Activated CD4-positive, alpha-beta T cell treated with anti-CD3 and anti-CD28 coated beads for 36 hours (primary cell): ENCODE measurements at regions not wholly inside any gene's neighbourhood (a gene's known extent, or its start where the extent isn't known, plus 50 kb on each side); places are given as distances from the start of the nearest gene placed in this dataset.
"Not testable (repeated sequence)": the region's sequence is repeated elsewhere in the genome, so short reads cannot be mapped to it uniquely, and the experiment has no call there.

Experiments
- ATAC-seq: fragments of 200-7000 bp; cut with Tn5 transposase; one replicate; pipeline ENCODE4 v1.10.0; 2021; ENCODE audit warnings: mild to moderate bottlenecking, moderate library complexity
- CTCF ChIA-PET: fragments of 350-600 bp; sonication (Branson Sonifier 250); formaldehyde crosslinking; loops from one replicate; lab custom pipeline; 2021; ENCODE audit warnings: antibody characterized with exemption; lab: Charles Lee
- POLR2A ChIA-PET: fragments of 350-600 bp; sonication (Branson Sonifier 250); formaldehyde crosslinking; loops from one replicate; lab custom pipeline; 2021; ENCODE audit warnings: antibody characterized with exemption, inconsistent platforms; lab: Charles Lee
- DNase-seq: peaks from one replicate; pipeline ENCODE4 v3.0.0-alpha.2; 2020
- H3K27ac Mint-ChIP-seq: one replicate; pipeline ENCODE4 v1.8.0; 2021; ENCODE audit warnings: mixed read lengths
- H3K27me3 Mint-ChIP-seq: one replicate; pipeline ENCODE4 v1.8.0; 2021; ENCODE audit warnings: mixed read lengths
- H3K36me3 Mint-ChIP-seq: one replicate; pipeline ENCODE4 v1.8.0; 2021; ENCODE audit warnings: low read depth, mixed read lengths
- H3K4me1 Mint-ChIP-seq: one replicate; pipeline ENCODE4 v1.8.0; 2021; ENCODE audit warnings: mixed read lengths
- H3K4me3 Mint-ChIP-seq: one replicate; pipeline ENCODE4 v1.8.0; 2021; ENCODE audit warnings: mild to moderate bottlenecking, moderate library complexity, mixed read lengths
- H3K9me3 Mint-ChIP-seq: one replicate; pipeline ENCODE4 v1.8.0; 2021; ENCODE audit warnings: low read depth, mixed read lengths
- intact Hi-C, 2 experiments: fragments of 100-400 bp; cut with DNase I in 1 of 2; cut with micrococcal nuclease in 1 of 2; formaldehyde crosslinking; loops; one replicate each; pipeline versions ENCODE4 v1.14.2 to v1.15.1; 2022 to 2024; cut with DNase I, micrococcal nuclease

DNA sequence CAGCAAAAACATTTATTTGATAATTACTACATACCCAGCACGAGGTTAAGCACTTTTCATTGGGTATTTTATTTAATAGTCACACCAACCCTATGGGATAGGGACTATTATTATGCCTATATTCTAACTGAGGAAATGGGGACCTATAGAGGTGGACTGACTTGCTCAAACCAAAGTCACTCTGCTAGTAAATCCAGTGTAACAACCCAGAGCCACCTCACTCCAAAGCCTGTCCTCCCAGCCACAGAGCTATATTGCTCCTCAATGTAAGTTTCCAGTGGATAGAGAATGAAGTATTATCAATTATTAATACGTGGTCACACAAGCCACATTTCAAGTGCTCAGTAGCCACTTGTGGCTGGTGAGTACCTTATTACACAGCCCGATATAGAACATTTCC is 97.5 kb downstream of the RGS2 start:
- CTCF ChIA-PET: no interaction called here
- POLR2A ChIA-PET: no interaction called here

GRCh38 chr1:192907545-192908243 is 98.9 kb downstream of the RGS2 start:
- Mint-ChIP-seq H3K4me1 (peaks cover 6% of the 10 kb centered on the region), H3K36me3 (no peaks in the 10 kb centered on the region), H3K9me3 (peaks cover 3% of the 10 kb centered on the region), H3K27me3 (no peaks in the 10 kb centered on the region), H3K4me3 (no peak overlapping the region), H3K27ac (no peak overlapping the region)
- ATAC-seq (no peak), DNase-seq (no peak)
- CTCF ChIA-PET: interaction anchor here (0.7 to 1.0 kb wide), 2 partner anchors 9 to 41 kb away, joined by 3 to 4 read pairs; no protein-coding TSS in a partner anchor
- intact Hi-C loops: no loop called here
- POLR2A ChIA-PET: no interaction called here

More for the DNA sequence above, 97.5 kb downstream of the RGS2 start:
- ATAC-seq (no peak), DNase-seq (no peak)
- Mint-ChIP-seq H3K27ac (no peak overlapping the region), H3K4me3 (no peak overlapping the region), H3K4me1 (peaks cover 6% of the 10 kb centered on the region), H3K36me3 (no peaks in the 10 kb centered on the region), H3K9me3 (peaks cover 3% of the 10 kb centered on the region), H3K27me3 (no peaks in the 10 kb centered on the region)
- intact Hi-C loops: no loop called here

GRCh38 chr1:192911896-192912656 is 103.2 kb downstream of the RGS2 start:
- H3K27me3 Mint-ChIP-seq, H3K36me3 Mint-ChIP-seq, H3K9me3 Mint-ChIP-seq, H3K27ac Mint-ChIP-seq, CTCF ChIA-PET, H3K4me1 Mint-ChIP-seq, POLR2A ChIA-PET, ATAC-seq, intact Hi-C loops, H3K4me3 Mint-ChIP-seq, DNase-seq: not testable (repeated sequence)

GRCh38 chr1:192913683-192914082 is 104.8 kb downstream of the RGS2 start:
- DNase-seq (peak; percentile 19), ATAC-seq (peak; percentile 36)
- Mint-ChIP-seq H3K27ac (no peak overlapping the region), H3K27me3 (no peaks in the 10 kb centered on the region), H3K36me3 (no peaks in the 10 kb centered on the region), H3K4me1 (peaks cover 3% of the 10 kb centered on the region), H3K9me3 (peaks cover 3% of the 10 kb centered on the region), H3K4me3 (no peak overlapping the region)
- ChIA-PET CTCF (no interaction called here), POLR2A (no interaction called here)
- intact Hi-C loops: no loop called here

DNA sequence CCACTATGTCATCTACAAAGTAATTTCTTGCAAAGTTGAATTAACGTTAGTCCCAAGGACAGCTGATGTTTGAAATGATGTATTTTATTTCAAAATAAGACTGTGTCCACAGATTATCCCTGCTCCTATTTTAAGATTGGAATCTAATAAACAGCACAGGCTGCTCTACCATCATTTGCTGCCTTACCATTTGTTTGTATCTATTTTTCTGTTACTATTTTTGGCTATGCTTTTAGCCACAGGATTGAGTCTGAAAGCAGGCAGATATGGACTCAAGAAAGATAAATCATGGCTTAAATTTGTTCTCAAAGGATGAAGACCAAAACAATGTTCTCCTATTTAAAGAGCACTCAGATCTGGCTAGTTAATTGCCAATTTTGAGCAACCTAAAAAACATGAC is 105.3 kb downstream of the RGS2 start:
- CTCF ChIA-PET: interaction anchor here (0.5 to 0.6 kb wide), 2 partner anchors 20 to 88 kb away, joined by 3 read pairs; no protein-coding TSS in a partner anchor
- ATAC-seq: no peak
- no peaks in the 10 kb centered on the region for H3K36me3 Mint-ChIP-seq
- intact Hi-C loops: no loop called here
- H3K27ac Mint-ChIP-seq: no peak overlapping the region
- POLR2A ChIA-PET: no interaction called here
- H3K4me3 Mint-ChIP-seq: no peak overlapping the region
- H3K4me1 Mint-ChIP-seq: peaks cover 3% of the 10 kb centered on the region
- H3K9me3 Mint-ChIP-seq: peaks cover 3% of the 10 kb centered on the region
- DNase-seq: no peak
- no peaks in the 10 kb centered on the region for H3K27me3 Mint-ChIP-seq

DNA sequence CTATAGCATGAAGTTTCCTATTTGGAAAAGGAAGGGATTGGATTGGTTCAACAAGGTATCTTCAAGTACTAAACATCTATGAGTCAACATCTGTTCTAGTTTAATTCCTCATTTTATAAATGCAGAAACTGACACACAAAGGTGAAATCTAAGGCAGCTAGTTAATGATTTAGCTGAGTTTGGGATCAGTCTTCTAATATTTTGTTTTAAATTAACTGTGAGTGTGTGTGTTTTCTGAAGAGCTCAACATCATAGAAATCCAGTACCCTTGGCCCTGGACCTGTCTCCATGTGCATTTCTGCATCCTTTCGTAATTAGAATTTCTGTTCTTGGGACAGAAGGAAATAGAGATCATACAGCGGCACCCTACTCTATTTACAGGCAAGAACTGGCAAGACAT is 105.9 kb downstream of the RGS2 start:
- intact Hi-C loops: no loop called here
- H3K9me3 Mint-ChIP-seq: peaks cover 2% of the 10 kb centered on the region
- ATAC-seq: no peak
- H3K36me3 Mint-ChIP-seq: no peaks in the 10 kb centered on the region
- POLR2A ChIA-PET: no interaction called here
- CTCF ChIA-PET: interaction anchor here (0.5 to 0.6 kb wide), 2 partner anchors 19 to 88 kb away, joined by 3 read pairs; no protein-coding TSS in a partner anchor
- DNase-seq: no peak
- H3K27ac Mint-ChIP-seq: no peak overlapping the region
- H3K4me1 Mint-ChIP-seq: peaks cover 3% of the 10 kb centered on the region
- H3K27me3 Mint-ChIP-seq: no peaks in the 10 kb centered on the region
- H3K4me3 Mint-ChIP-seq: no peak overlapping the region

DNA sequence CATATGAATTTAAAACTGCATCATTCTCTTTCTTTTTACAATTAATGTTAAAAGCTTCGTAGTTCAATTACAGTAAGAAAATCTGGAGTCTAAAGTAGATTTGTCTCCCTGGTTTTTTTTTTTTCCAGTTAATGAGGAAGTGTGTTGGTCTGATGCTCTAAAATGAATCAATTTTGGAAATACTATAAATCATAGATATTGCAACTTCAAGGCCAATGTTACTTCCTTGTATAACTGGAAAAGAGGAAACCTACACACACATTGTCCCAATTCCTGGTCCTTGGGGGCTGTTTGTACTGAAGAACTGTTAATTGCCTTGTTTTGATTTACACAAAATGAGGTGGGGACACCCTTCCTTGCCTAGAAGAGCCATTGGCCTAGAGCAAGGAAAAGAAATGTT is 107.2 kb downstream of the RGS2 start:
- ATAC-seq (no peak), DNase-seq (no peak)
- Mint-ChIP-seq H3K27me3 (no peaks in the 10 kb centered on the region), H3K4me1 (peaks cover 3% of the 10 kb centered on the region), H3K27ac (no peak overlapping the region), H3K36me3 (no peaks in the 10 kb centered on the region), H3K9me3 (no peaks in the 10 kb centered on the region), H3K4me3 (no peak overlapping the region)
- CTCF ChIA-PET: no interaction called here
- POLR2A ChIA-PET: no interaction called here
- intact Hi-C loops: no loop called here

- no peak overlapping the region for H3K4me3 Mint-ChIP-seq
- no peaks in the 10 kb centered on the region for H3K27me3 Mint-ChIP-seq
- DNase-seq (no peak), ATAC-seq (no peak)
- H3K36me3 Mint-ChIP-seq: no peaks in the 10 kb centered on the region
- H3K27ac Mint-ChIP-seq: no peak overlapping the region
- POLR2A ChIA-PET: no interaction called here
- intact Hi-C loops: no loop called here
- no peaks in the 10 kb centered on the region for H3K9me3 Mint-ChIP-seq
- CTCF ChIA-PET: interaction anchor here (1.0 kb wide), 1 partner anchor 22 kb away, joined by 3 read pairs; no protein-coding TSS in a partner anchor
- H3K4me1 Mint-ChIP-seq: peaks cover 3% of the 10 kb centered on the region
These were observed 109.4 kb downstream of the RGS2 start for GRCh38 chr1:192918259-192918658.

- Mint-ChIP-seq H3K4me1 (no peaks in the 10 kb centered on the region), H3K9me3 (no peaks in the 10 kb centered on the region), H3K27ac (no peak overlapping the region), H3K27me3 (no peaks in the 10 kb centered on the region), H3K4me3 (no peak overlapping the region), H3K36me3 (no peaks in the 10 kb centered on the region)
- ChIA-PET POLR2A (no interaction called here), CTCF (no interaction called here)
- intact Hi-C loops: no loop called here
- DNase-seq: no peak
- ATAC-seq: no peak
These were observed 111.6 kb downstream of the RGS2 start for GRCh38 chr1:192920412-192920811.

- ChIA-PET POLR2A (no interaction called here), CTCF (interaction anchor here (0.9 kb wide), 1 partner anchor 14 kb away, joined by 3 read pairs; no protein-coding TSS in a partner anchor)
- Mint-ChIP-seq H3K27me3 (peaks cover 2% of the 10 kb centered on the region), H3K36me3 (no peaks in the 10 kb centered on the region), H3K4me1 (no peaks in the 10 kb centered on the region), H3K27ac (no peak overlapping the region), H3K4me3 (no peak overlapping the region), H3K9me3 (no peaks in the 10 kb centered on the region)
- no peak for DNase-seq
- intact Hi-C loops: no loop called here
- no peak for ATAC-seq
These were observed 116.8 kb downstream of the RGS2 start for GRCh38 chr1:192925609-192926008.

GRCh38 chr1:192926736-192927135 is 117.9 kb downstream of the RGS2 start:
- Mint-ChIP-seq H3K27ac (no peak overlapping the region), H3K36me3 (no peaks in the 10 kb centered on the region), H3K4me3 (no peak overlapping the region), H3K4me1 (no peaks in the 10 kb centered on the region), H3K27me3 (peaks cover 2% of the 10 kb centered on the region), H3K9me3 (no peaks in the 10 kb centered on the region)
- ATAC-seq (no peak), DNase-seq (no peak)
- POLR2A ChIA-PET: no interaction called here
- intact Hi-C loops: no loop called here
- CTCF ChIA-PET: interaction anchor here (1.1 kb wide), 1 partner anchor 11 kb away, joined by 4 read pairs; no protein-coding TSS in a partner anchor

- Mint-ChIP-seq H3K27ac (no peak overlapping the region), H3K9me3 (no peaks in the 10 kb centered on the region), H3K36me3 (no peaks in the 10 kb centered on the region), H3K4me1 (no peaks in the 10 kb centered on the region), H3K4me3 (no peak overlapping the region), H3K27me3 (peaks cover 2% of the 10 kb centered on the region)
- ChIA-PET POLR2A (no interaction called here), CTCF (interaction anchor here (1.1 kb wide), 1 partner anchor 12 kb away, joined by 4 read pairs; no protein-coding TSS in a partner anchor)
- ATAC-seq (no peak), DNase-seq (no peak)
- intact Hi-C loops: no loop called here
These were observed 118.7 kb downstream of the RGS2 start for GRCh38 chr1:192927496-192927895.
